Epidermal melanocyte (primary cell): ENCODE measurements at regions not wholly inside any gene's neighbourhood (a gene's known extent, or its start where the extent isn't known, plus 50 kb on each side); places are given as distances from the start of the nearest gene placed in this dataset.

ENCODE experiments used
- DNase-seq: peaks from one replicate; pipeline ENCODE4 v3.0.0; 2011; ENCODE audit warnings: low spot score; ENCODE audit not compliant: insufficient read length

- DNase-seq = peak; percentile 71
These were observed 52.0 kb upstream of the THY1 start for GRCh38 chr11:119474682-119475596.

- DNase-seq = no peak
These were observed 51.1 kb upstream of the THY1 start for GRCh38 chr11:119473901-119474681.

- DNase-seq = no peak
These were observed 50.3 kb upstream of the THY1 start for GRCh38 chr11:119473226-119473625.

- DNase-seq = no peak
These were observed 49.9 kb upstream of the THY1 start for GRCh38 chr11:119472856-119473222.
